Activated CD4-positive, alpha-beta T cell treated with anti-CD3 and anti-CD28 coated beads for 36 hours (primary cell): ENCODE measurements at regions not wholly inside any gene's neighbourhood (a gene's known extent, or its start where the extent isn't known, plus 50 kb on each side); places are given as distances from the start of the nearest gene placed in this dataset.

ENCODE experiments used
- ATAC-seq: fragments of 200-7000 bp; cut with Tn5 transposase; one replicate; pipeline ENCODE4 v1.10.0; 2021; ENCODE audit warnings: mild to moderate bottlenecking, moderate library complexity
- CTCF ChIA-PET: fragments of 350-600 bp; sonication (Branson Sonifier 250); formaldehyde crosslinking; loops from one replicate; lab custom pipeline; 2021; ENCODE audit warnings: antibody characterized with exemption; lab: Charles Lee
- POLR2A ChIA-PET: fragments of 350-600 bp; sonication (Branson Sonifier 250); formaldehyde crosslinking; loops from one replicate; lab custom pipeline; 2021; ENCODE audit warnings: antibody characterized with exemption, inconsistent platforms; lab: Charles Lee
- DNase-seq: peaks from one replicate; pipeline ENCODE4 v3.0.0-alpha.2; 2020
- H3K27ac Mint-ChIP-seq: one replicate; pipeline ENCODE4 v1.8.0; 2021; ENCODE audit warnings: mixed read lengths
- H3K27me3 Mint-ChIP-seq: one replicate; pipeline ENCODE4 v1.8.0; 2021; ENCODE audit warnings: mixed read lengths
- H3K36me3 Mint-ChIP-seq: one replicate; pipeline ENCODE4 v1.8.0; 2021; ENCODE audit warnings: low read depth, mixed read lengths
- H3K4me1 Mint-ChIP-seq: one replicate; pipeline ENCODE4 v1.8.0; 2021; ENCODE audit warnings: mixed read lengths
- H3K4me3 Mint-ChIP-seq: one replicate; pipeline ENCODE4 v1.8.0; 2021; ENCODE audit warnings: mild to moderate bottlenecking, moderate library complexity, mixed read lengths
- H3K9me3 Mint-ChIP-seq: one replicate; pipeline ENCODE4 v1.8.0; 2021; ENCODE audit warnings: low read depth, mixed read lengths
- intact Hi-C, 2 experiments: fragments of 100-400 bp; cut with DNase I in 1 of 2; cut with micrococcal nuclease in 1 of 2; formaldehyde crosslinking; loops; one replicate each; pipeline versions ENCODE4 v1.14.2 to v1.15.1; 2022 to 2024; cut with DNase I, micrococcal nuclease

DNA sequence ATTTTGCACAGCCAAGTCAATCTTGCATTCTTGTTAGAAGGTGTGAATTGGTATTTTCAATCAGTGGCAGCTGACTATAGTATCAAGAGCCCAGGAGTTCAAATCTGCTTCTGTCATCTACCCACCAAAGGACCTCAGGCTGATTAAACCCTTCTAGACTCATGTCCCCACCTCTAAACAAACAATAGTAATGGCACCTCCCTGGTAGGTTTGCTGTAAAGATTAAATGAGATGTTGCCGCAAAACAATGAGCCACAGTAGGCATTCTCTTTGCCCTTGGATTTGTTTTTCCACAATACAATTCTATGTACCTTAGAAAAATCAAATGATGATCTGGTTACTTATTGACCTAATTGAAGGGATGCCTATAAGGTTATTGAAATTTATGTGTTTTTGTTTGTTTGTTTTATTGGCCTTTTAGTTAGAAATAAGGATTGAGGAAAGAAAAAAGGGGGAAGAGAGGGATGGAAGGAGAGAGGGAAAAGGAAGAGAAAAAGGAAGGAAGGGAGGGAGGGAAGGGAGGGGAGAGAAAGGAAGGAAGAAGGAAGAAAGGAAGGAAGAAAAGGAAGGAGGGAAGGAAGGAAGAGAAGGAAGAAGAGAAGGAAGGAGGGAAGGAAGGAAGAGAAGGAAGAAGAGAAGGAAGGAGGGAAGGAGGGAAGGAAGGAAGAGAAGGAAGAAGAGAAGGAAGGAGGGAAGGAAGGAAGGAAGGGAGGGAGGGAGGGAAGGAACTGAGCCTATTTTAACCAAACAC is 110.7 kb downstream of the ETS2 start:
- POLR2A ChIA-PET = no interaction called here
- CTCF ChIA-PET = no interaction called here
- Mint-ChIP-seq H3K27me3 (peaks cover 19% of the 10 kb centered on the region), H3K36me3 (no peaks in the 10 kb centered on the region), H3K9me3 (no peaks in the 10 kb centered on the region), H3K4me1 (peaks cover 8% of the 10 kb centered on the region), H3K27ac (no peak overlapping the region), H3K4me3 (no peak overlapping the region)
- ATAC-seq = no peak
- intact Hi-C loops = loop anchor here in 1 of 2 experiments (1.0 to 10.0 kb wide), 2 partner anchors 11 to 68 kb away; no protein-coding TSS in a partner anchor
- DNase-seq = no peak

DNA sequence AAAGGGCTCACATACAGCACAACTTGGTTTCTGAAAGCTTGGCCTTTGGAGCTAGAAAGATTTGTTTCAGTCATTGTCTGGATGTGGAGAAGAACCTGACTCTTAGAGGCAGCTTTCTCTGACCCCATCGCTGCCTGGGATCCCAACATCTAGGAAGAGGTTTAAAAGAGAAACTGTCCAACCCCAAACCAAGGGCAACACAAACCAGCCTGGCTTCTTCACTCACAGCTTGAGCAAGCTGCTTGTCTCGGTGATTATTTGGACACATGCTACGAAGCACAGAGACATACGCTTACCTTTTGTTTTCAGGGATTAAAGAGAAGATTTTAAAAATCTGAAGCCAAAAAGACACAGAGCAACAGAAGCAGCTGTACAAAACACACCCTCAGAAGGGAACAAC is 109.8 kb downstream of the ETS2 start:
- no peaks in the 10 kb centered on the region for H3K36me3 Mint-ChIP-seq
- no peak overlapping the region for H3K27ac Mint-ChIP-seq
- peaks cover 16% of the 10 kb centered on the region for H3K4me1 Mint-ChIP-seq
- peaks cover 17% of the 10 kb centered on the region for H3K27me3 Mint-ChIP-seq
- ATAC-seq (no peak), DNase-seq (no peak)
- intact Hi-C loops = loop anchor here in 1 of 2 experiments (10.0 kb wide), 1 partner anchor 69 kb away; no protein-coding TSS in a partner anchor
- no peak overlapping the region for H3K4me3 Mint-ChIP-seq
- ChIA-PET CTCF (interaction anchor here (0.5 kb wide), 1 partner anchor 469 kb away, joined by 3 read pairs; no protein-coding TSS in a partner anchor), POLR2A (interaction anchor here (0.8 kb wide), 1 partner anchor 42 kb away, joined by 3 read pairs; no protein-coding TSS in a partner anchor)
- no peaks in the 10 kb centered on the region for H3K9me3 Mint-ChIP-seq

GRCh38 chr21:38914528-38915293 is 109.0 kb downstream of the ETS2 start:
- ATAC-seq = peak; percentile 70
- POLR2A ChIA-PET = interaction anchor here (0.8 kb wide), 1 partner anchor 43 kb away, joined by 3 read pairs; no protein-coding TSS in a partner anchor
- no peaks in the 10 kb centered on the region for H3K36me3 Mint-ChIP-seq
- H3K4me1 Mint-ChIP-seq = peaks cover 18% of the 10 kb centered on the region
- H3K27ac Mint-ChIP-seq = no peak overlapping the region
- H3K4me3 Mint-ChIP-seq = no peak overlapping the region
- peak; percentile 64 for DNase-seq
- H3K27me3 Mint-ChIP-seq = peaks cover 17% of the 10 kb centered on the region
- CTCF ChIA-PET = no interaction called here
- H3K9me3 Mint-ChIP-seq = no peaks in the 10 kb centered on the region
- intact Hi-C loops = loop anchor here (5.0 to 10.0 kb wide), 2 partner anchors 70 to 77 kb away; no protein-coding TSS in a partner anchor

DNA sequence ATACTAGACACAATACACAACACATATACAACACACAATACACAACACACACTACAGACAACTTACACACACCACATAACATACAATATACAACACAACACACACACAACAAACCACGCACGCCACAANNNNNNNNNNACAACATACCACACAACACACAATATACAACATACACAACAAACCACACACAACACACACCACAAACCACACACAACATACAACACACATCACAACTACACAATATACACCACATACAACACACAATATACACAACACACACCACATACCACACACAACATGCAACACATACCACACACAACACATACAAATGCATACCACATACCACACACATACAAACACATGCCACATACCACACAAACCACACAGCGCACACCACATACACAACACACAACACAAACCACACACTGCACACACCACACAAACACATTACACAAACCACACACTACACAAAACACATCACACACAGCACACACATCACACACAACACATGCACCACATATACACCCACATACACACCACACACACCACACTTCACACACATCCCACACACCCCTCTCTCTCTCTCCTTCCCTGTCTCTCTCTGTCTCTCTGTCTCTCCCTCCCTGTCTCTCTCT is 108.3 kb downstream of the ETS2 start:
- intact Hi-C loops = loop anchor here (5.0 to 10.0 kb wide), 2 partner anchors 71 to 77 kb away; no protein-coding TSS in a partner anchor
- DNase-seq (no peak), ATAC-seq (no peak)
- Mint-ChIP-seq H3K4me1 (peaks cover 18% of the 10 kb centered on the region), H3K36me3 (no peaks in the 10 kb centered on the region), H3K4me3 (no peak overlapping the region), H3K9me3 (no peaks in the 10 kb centered on the region), H3K27me3 (peaks cover 17% of the 10 kb centered on the region), H3K27ac (no peak overlapping the region)
- POLR2A ChIA-PET = no interaction called here
- CTCF ChIA-PET = no interaction called here

DNA sequence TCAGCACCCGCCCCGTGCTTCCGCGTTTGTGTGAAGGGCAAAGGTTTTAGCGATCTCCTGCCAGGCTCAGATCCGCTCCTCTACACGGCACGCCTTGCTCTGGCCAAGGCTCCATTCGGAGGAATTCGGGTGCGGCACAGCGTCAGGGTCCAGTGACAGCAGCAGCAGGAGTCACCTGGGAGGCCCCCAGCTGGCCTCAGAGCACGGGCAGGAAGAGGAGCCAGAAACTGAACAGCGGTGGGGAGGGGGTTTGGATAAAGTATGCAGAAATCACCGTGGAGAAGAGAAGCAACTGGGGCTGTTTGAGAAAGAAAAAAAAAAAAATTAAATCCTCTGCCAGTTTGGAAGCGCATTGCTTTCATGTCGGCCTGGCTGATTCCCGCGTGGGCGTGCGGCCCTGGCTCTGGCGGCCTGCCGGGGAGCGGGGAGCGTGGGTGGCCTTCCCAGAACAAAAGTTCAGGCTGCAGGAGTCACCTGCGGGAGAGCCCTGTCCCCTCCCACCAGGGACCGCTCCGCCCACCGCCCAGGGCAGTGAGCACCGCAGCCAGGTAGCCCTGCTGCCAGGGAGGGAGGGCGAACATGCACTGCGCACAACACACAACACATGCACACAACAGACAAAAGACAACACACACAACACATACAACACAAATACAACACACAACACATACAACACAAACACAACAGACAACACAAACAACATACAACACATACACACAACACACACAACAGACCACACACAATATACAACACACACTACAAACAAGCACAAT is 107.6 kb downstream of the ETS2 start:
- DNase-seq = peak; percentile 61

DNA sequence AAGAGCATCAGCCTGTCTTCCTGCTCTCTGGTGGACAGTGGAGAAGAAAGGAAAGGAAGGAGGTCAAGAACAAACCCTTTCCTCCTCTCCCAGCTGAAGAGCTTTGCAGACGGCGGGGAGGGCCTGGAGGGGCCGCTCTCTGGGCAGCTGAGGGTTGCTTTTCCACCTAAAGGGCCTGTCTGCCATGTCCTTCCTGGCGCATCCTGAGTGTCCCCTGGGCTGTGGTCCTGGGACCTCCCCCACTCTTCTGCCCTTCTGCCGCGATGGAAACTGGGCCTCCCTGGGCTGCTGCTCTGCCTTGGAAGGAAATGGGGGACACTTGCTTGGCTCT is 107.0 kb downstream of the ETS2 start:
- Mint-ChIP-seq H3K27me3 (peaks cover 15% of the 10 kb centered on the region), H3K27ac (no peak overlapping the region), H3K4me1 (peaks cover 18% of the 10 kb centered on the region), H3K9me3 (no peaks in the 10 kb centered on the region), H3K4me3 (no peak overlapping the region), H3K36me3 (no peaks in the 10 kb centered on the region)
- POLR2A ChIA-PET = no interaction called here
- no peak for DNase-seq
- no peak for ATAC-seq
- intact Hi-C loops = loop anchor here (5.0 to 10.0 kb wide), 2 partner anchors 72 to 75 kb away; no protein-coding TSS in a partner anchor
- CTCF ChIA-PET = no interaction called here

More for the DNA sequence above, 107.6 kb downstream of the ETS2 start:
- intact Hi-C loops = loop anchor here (5.0 to 10.0 kb wide), 2 partner anchors 71 to 76 kb away; no protein-coding TSS in a partner anchor
- H3K27me3 Mint-ChIP-seq = peaks cover 15% of the 10 kb centered on the region
- no peak for ATAC-seq
- no peak overlapping the region for H3K4me3 Mint-ChIP-seq
- CTCF ChIA-PET = no interaction called here
- H3K36me3 Mint-ChIP-seq = no peaks in the 10 kb centered on the region
- peaks cover 18% of the 10 kb centered on the region for H3K4me1 Mint-ChIP-seq
- H3K9me3 Mint-ChIP-seq = no peaks in the 10 kb centered on the region
- H3K27ac Mint-ChIP-seq = no peak overlapping the region
- POLR2A ChIA-PET = no interaction called here

- Mint-ChIP-seq H3K27me3 (peaks cover 12% of the 10 kb centered on the region), H3K9me3 (no peaks in the 10 kb centered on the region), H3K4me1 (peaks cover 18% of the 10 kb centered on the region), H3K4me3 (no peak overlapping the region), H3K27ac (no peak overlapping the region), H3K36me3 (no peaks in the 10 kb centered on the region)
- ChIA-PET CTCF (no interaction called here), POLR2A (no interaction called here)
- DNase-seq (no peak), ATAC-seq (no peak)
- intact Hi-C loops = loop anchor here (5.0 to 10.0 kb wide), 2 partner anchors 73 to 75 kb away; no protein-coding TSS in a partner anchor
These were observed 106.4 kb downstream of the ETS2 start for GRCh38 chr21:38912102-38912629.

GRCh38 chr21:38911484-38912101 is 105.9 kb downstream of the ETS2 start:
- intact Hi-C loops = loop anchor here (2.0 to 10.0 kb wide), 5 partner anchors 73 to 145 kb away; partner anchors contain the start of gene ETS2 (in 1 of the 2)
- peaks cover 18% of the 10 kb centered on the region for H3K4me1 Mint-ChIP-seq
- H3K27ac Mint-ChIP-seq = peak overlapping the region; percentile 85

DNA sequence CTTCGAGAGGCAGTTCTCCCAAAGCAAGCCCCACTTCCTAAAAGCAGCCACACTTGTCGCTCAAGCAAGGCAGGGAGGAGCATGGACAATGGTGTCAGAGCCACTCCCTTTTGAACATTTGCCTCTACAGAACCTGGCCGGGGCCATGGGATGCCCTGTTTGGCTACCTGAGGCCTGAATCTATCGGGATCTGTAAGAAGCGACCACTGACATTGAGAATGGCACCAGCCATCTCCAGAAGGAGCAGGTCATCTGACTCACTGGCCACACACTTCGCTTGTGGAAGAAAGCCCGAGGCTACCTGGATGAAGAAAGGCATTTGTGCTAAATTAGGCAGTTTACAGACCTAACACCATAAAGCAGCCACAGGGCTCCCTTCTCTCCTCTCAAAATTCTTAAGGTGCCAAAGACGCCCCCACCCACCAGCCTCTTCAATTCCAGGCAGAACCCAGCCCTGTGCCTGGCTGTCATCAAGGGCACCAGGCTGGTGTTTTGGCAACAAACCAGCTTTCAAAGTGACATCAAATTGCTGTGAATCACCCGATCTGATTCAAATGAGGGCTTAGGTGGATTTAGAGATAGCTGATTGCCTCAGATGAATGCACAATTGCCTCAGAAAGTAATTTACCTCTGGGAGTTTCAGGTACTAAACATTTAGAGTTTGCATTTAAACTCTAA is 104.8 kb downstream of the ETS2 start:
- intact Hi-C loops = loop anchor here (2.0 to 10.0 kb wide), 5 partner anchors 73 to 144 kb away; partner anchors contain the start of gene ETS2 (in 1 of the 2)
- Mint-ChIP-seq H3K9me3 (no peaks in the 10 kb centered on the region), H3K4me1 (peaks cover 18% of the 10 kb centered on the region), H3K27ac (peak overlapping the region; percentile 85), H3K4me3 (no peak overlapping the region), H3K27me3 (peaks cover 3% of the 10 kb centered on the region), H3K36me3 (no peaks in the 10 kb centered on the region)
- peak; percentile 77 for DNase-seq
- CTCF ChIA-PET = no interaction called here
- peak; percentile 77 for ATAC-seq
- POLR2A ChIA-PET = no interaction called here

More at GRCh38 chr21:38911484-38912101, 105.9 kb downstream of the ETS2 start:
- DNase-seq = no peak
- POLR2A ChIA-PET = no interaction called here
- CTCF ChIA-PET = no interaction called here
- no peak overlapping the region for H3K4me3 Mint-ChIP-seq
- H3K36me3 Mint-ChIP-seq = no peaks in the 10 kb centered on the region
- H3K9me3 Mint-ChIP-seq = no peaks in the 10 kb centered on the region
- H3K27me3 Mint-ChIP-seq = peaks cover 9% of the 10 kb centered on the region
- no peak for ATAC-seq

DNA sequence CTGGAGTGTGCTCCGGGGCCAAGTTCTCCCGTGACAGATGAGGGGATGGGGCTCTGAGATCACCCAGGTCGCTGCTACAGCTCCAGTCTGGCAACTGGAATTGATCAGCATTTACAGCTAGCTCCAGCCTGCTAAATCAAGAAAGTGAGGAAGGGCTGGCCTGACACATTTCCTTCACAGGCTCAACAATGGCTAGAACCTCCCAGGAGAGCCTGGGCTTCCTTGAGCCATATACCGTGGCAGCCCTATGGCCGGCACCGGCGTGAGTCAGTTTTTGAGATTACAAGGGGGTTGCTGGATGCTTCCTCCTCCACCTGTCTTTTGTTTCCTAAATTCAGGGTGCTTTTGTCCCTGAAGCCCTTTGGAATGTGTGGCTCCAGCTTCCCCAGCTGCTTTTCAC is 104.2 kb downstream of the ETS2 start:
- ChIA-PET POLR2A (no interaction called here), CTCF (no interaction called here)
- Mint-ChIP-seq H3K27me3 (peaks cover 2% of the 10 kb centered on the region), H3K4me3 (no peak overlapping the region), H3K36me3 (no peaks in the 10 kb centered on the region), H3K27ac (no peak overlapping the region), H3K9me3 (no peaks in the 10 kb centered on the region), H3K4me1 (peaks cover 18% of the 10 kb centered on the region)
- intact Hi-C loops = loop anchor here (2.0 to 10.0 kb wide), 5 partner anchors 73 to 143 kb away; partner anchors contain the start of gene ETS2 (in 1 of the 2)
- no peak for ATAC-seq
- no peak for DNase-seq
